ENCODE measurements at regions not wholly inside any gene's neighbourhood (a gene's known extent, or its start where the extent isn't known, plus 50 kb on each side); places are given as distances from the start of the nearest gene placed in this dataset.

- TF ChIP-seq CTCF (IDR thresholded peaks at IDR 0.05; ENCODE audit: low read length): no peak
- TF ChIP-seq EZH2 (optimal IDR thresholded peaks at IDR 0.05; ENCODE audit: low read depth, low read length): no peak
Observed at GRCh38 chr4:124092101-124092500, 620.4 kb downstream of the ANKRD50 start.

Measured in MM.1S (cell line).